Heart left ventricle (tissue), 16 donors: ENCODE measurements at regions not wholly inside any gene's neighbourhood (a gene's known extent, or its start where the extent isn't known, plus 50 kb on each side); places are given as distances from the start of the nearest gene placed in this dataset.

Experiments
- ATAC-seq, 4 donors: fragments of 200-7000 bp; cut with Tn5 transposase; one replicate each; pipeline ENCODE4 v1.9.1; 2020 to 2022; ENCODE audit warnings: moderate library complexity in 4 of 4, mild to moderate bottlenecking in 3 of 4, moderate number of reproducible peaks in 1 of 4
- DNase-seq, 5 donors: peaks; one replicate each; pipeline ENCODE4 v3.0.0-alpha.2; 2020
- H3K27ac ChIP-seq, 12 donors: fragments of 200-600 bp; sonication (generic) in 4 of 12; one replicate each; pipeline versions ENCODE4 v1.5.0 to v1.8.0; 2016 to 2022; ENCODE audit warnings: mild to moderate bottlenecking in 2 of 12
- H3K27me3 ChIP-seq, 9 donors: fragments of 200-600 bp; sonication (generic) in 2 of 9; one replicate each; pipeline versions ENCODE4 v1.5.1 to v1.8.0; 2016 to 2022; ENCODE audit warnings: mild to moderate bottlenecking in 3 of 9
- H3K36me3 ChIP-seq, 9 donors: fragments of 200-600 bp; sonication (generic) in 2 of 9; one replicate each; pipeline versions ENCODE4 v1.5.0 to v1.8.0; 2018 to 2022; ENCODE audit warnings: mild to moderate bottlenecking in 2 of 9
- H3K4me1 ChIP-seq, 12 donors: fragments of 200-600 bp; sonication (generic) in 4 of 12; one replicate each; pipeline versions ENCODE4 v1.5.0 to v1.8.0; 2016 to 2022; ENCODE audit warnings: mild to moderate bottlenecking in 3 of 12
- H3K4me3 ChIP-seq, 12 donors: fragments of 200-600 bp; sonication (generic) in 4 of 12; one replicate each; pipeline versions ENCODE4 v1.5.0 to v1.8.0; 2017 to 2022; ENCODE audit warnings: mild to moderate bottlenecking in 9 of 12, moderate library complexity in 4 of 12
- H3K9me3 ChIP-seq, 12 donors: fragments of 200-600 bp; sonication (generic) in 4 of 12; one replicate each; pipeline versions ENCODE4 v1.5.0 to v1.8.0; 2016 to 2022; ENCODE audit warnings: mild to moderate bottlenecking in 1 of 12
- POLR2A ChIP-seq, 2 donors: fragments of 450-650 bp; IDR thresholded peaks; one replicate each; pipeline ENCODE4 v1.6.1; 2017; ENCODE audit warnings: antibody characterized with exemption in 2 of 2, mild to moderate bottlenecking in 2 of 2, moderate library complexity in 2 of 2
- WGBS, 4 donors: extraction: QIAGEN DNeasy Blood & Tissue Kit in 2 of 4; methylation state at CpG; one replicate each; pipeline versions ENCODE4 v1.1.5 to v1.1.7; 2013 to 2018; 5-methylcytosine and 5-hydroxymethylcytosine counted together
- intact Hi-C, 10 donors: fragments of 100-400 bp; cut with DNase I; formaldehyde crosslinking; loops; one replicate each; pipeline versions ENCODE4 v1.11.1 to v1.14.2; 2022
- TF ChIP-seq, protein P1 (sequence below), 12 donors: fragments of 200-600 bp; sonication (generic) in 4 of 12; IDR thresholded peaks; one replicate each; pipeline versions ENCODE4 v1.5.0 to v1.8.0; 2018 to 2022; ENCODE audit warnings: antibody characterized with exemption in 12 of 12, mild to moderate bottlenecking in 5 of 12
- donor health status: ischemic (EF 13 %, LVEDD 7.1; RV severe dilation, severe dysfunction).
- donor health status: healthy with polysubstance abuse.
- donor health status: DM: no; HTN: yes; CAD: no.
- donor health status: DM: no; HTN: no; CAD: no.
- donor health status: ischemic (EF 25% LVEDD 6.9; RV normal size, moderate dysfunction).
- donor health status: ischemic (EF 25% LVEDD 5.7; RV mildly dilated, moderate dysfunction).
- donor health status: healthy.
- donor health status: DM: yes; HTN: yes; CAD: no.
- donor health status: ischemic (EF 35%, LVEDD 5.7; RV mildly dilated, moderate dysfunction).
- donor health status: nonischemic (EF 11% LVEDD 7.7; RV severe dilation, severe dysfunction).
- donor health status: DM: yes; HTN: yes; CAD: no.
- donor health status: PGD.
- donor health status: ischemic (EF 29% LVEDD 5.4; RV normal size, mild dysfunction).
- donor health status: nonischemic (EF 23%, LVEDD 6.1; RV moderate dilation, normal function).

DNA sequence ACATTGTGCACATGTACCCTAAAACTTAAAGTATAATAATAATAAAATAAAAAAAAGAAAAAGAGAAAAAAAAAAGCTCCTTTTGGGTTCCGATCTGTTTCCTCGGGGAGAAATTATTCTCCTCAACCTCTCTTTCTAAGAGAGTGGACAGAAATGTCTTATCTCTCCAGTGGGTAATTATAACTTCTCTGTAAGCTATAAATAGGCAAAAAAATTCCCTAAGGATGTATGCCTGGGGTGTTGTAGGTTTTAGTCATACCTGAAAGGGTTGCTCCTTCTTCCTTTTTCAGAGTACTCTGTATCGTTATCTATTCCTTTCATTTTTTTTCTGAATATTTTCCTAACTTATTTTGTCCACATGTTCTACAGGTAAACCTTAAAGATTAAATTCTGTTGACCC is 169.7 kb upstream of the PTPRK start:
- Histone ChIP-seq H3K36me3 (no peaks in the 10 kb centered on the region), H3K27ac (no peak overlapping the region), H3K27me3 (no peaks in the 10 kb centered on the region), H3K4me1 (no peaks in the 10 kb centered on the region), H3K9me3 (peaks cover 0 to 10% (median 0%) of the 10 kb centered on the region in 12 donors), H3K4me3 (peak overlapping the region in 4 of 12 donors; percentile 8 to 27 (median 15))
- 48 to 54% (median 50%) methylated on average over 3 of the region's 3 CpGs for WGBS, 4 donors
- TF ChIP-seq POLR2A (IDR thresholded peaks at IDR 0.05), result no peak
- TF ChIP-seq, protein P1, sequence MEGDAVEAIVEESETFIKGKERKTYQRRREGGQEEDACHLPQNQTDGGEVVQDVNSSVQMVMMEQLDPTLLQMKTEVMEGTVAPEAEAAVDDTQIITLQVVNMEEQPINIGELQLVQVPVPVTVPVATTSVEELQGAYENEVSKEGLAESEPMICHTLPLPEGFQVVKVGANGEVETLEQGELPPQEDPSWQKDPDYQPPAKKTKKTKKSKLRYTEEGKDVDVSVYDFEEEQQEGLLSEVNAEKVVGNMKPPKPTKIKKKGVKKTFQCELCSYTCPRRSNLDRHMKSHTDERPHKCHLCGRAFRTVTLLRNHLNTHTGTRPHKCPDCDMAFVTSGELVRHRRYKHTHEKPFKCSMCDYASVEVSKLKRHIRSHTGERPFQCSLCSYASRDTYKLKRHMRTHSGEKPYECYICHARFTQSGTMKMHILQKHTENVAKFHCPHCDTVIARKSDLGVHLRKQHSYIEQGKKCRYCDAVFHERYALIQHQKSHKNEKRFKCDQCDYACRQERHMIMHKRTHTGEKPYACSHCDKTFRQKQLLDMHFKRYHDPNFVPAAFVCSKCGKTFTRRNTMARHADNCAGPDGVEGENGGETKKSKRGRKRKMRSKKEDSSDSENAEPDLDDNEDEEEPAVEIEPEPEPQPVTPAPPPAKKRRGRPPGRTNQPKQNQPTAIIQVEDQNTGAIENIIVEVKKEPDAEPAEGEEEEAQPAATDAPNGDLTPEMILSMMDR (IDR thresholded peaks at IDR 0.05), result no peak
- no peak for DNase-seq
- ATAC-seq, result peak in 3 of 4 donors; percentile 47 to 69 (median 61)
- intact Hi-C loops, result no loop called here

DNA sequence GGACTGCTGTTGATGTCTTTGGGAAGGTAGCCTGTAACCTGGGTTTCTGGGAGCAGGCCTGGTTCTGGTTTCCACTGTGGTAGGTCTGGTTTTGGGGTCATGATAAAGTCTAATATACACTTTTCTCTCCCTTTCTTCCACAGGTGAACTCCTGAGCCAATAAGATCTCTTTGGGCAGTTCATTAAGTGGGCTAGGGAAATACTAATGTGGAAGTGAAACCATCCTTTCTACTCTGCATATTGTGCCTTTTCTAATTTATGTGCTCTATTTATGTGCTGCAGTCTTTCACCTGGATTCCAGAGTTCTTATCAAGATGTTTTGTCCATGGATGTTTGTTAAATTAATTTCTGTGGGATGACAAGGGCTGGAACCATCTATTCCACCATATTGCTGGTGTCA is 165.7 kb upstream of the PTPRK start:
- intact Hi-C loops, result no loop called here
- DNase-seq (no peak), ATAC-seq (no peak)
- Histone ChIP-seq H3K27ac (no peak overlapping the region), H3K36me3 (no peaks in the 10 kb centered on the region), H3K4me3 (no peak overlapping the region), H3K4me1 (no peaks in the 10 kb centered on the region), H3K27me3 (no peaks in the 10 kb centered on the region), H3K9me3 (peaks cover 0 to 13% (median 0%) of the 10 kb centered on the region in 12 donors)
- TF ChIP-seq POLR2A (IDR thresholded peaks at IDR 0.05), result no peak
- TF ChIP-seq, protein P1 (IDR thresholded peaks at IDR 0.05), result no peak

DNA sequence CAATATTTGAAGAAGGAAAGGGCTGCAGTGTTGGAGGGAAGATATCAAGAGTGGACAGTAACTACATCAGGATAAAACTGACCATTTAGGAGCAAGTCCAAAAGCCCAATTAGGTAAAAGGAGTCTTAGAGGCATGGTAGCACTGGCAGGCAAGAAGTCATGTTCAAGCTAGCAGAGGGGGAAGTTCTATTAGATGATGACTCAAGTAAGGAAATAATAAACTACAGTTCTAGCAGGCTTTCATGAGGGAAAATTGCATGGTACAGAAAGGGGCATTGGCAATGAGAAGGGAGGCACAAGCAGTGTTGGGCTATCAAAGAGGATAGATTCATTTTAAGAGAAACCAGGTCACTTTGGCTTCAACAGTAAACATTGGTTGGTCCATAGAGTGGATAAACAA is 156.1 kb upstream of the PTPRK start:
- Histone ChIP-seq H3K27me3 (no peaks in the 10 kb centered on the region), H3K36me3 (no peaks in the 10 kb centered on the region), H3K9me3 (no peaks in the 10 kb centered on the region), H3K4me3 (no peak overlapping the region), H3K27ac (no peak overlapping the region), H3K4me1 (peaks cover 0 to 4% (median 0%) of the 10 kb centered on the region in 12 donors)
- ATAC-seq, result no peak
- no peak for DNase-seq
- intact Hi-C loops, result no loop called here
- TF ChIP-seq POLR2A (IDR thresholded peaks at IDR 0.05), result no peak
- TF ChIP-seq, protein P1 (IDR thresholded peaks at IDR 0.05), result no peak

DNA sequence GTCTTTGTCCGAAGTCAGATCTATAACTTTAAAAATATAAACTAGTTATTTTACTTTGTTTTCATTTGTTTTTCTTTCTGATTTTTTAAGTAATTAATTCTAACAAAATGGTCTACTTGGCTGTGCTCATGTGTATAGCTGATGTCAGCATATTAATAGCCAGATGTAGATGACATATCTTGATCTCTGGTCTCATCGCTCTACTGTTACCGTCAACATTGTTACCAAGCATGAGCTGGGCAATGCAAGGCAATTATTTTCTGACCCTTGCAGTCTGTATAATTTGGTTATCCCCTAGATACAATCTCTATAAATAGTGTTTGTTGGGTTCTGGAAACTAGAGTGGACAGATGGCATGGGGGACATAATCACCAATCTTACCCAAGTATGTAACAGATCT is 151.6 kb upstream of the PTPRK start:
- no peak overlapping the region for H3K27ac ChIP-seq
- no peaks in the 10 kb centered on the region for H3K27me3 ChIP-seq
- H3K9me3 ChIP-seq, result no peaks in the 10 kb centered on the region
- 75 to 92% (median 84%) methylated on average over 3 of the region's 3 CpGs for WGBS, 4 donors
- no peak for TF ChIP-seq POLR2A (IDR thresholded peaks at IDR 0.05)
- TF ChIP-seq, protein P1 (IDR thresholded peaks at IDR 0.05), result no peak
- no peak overlapping the region for H3K4me3 ChIP-seq
- H3K4me1 ChIP-seq, result peaks cover 0 to 4% (median 0%) of the 10 kb centered on the region in 12 donors
- DNase-seq, result no peak
- intact Hi-C loops, result no loop called here
- ATAC-seq, result no peak
- H3K36me3 ChIP-seq, result no peaks in the 10 kb centered on the region
